ENCODE measurements at regions not wholly inside any gene's neighbourhood (a gene's known extent, or its start where the extent isn't known, plus 50 kb on each side); places are given as distances from the start of the nearest gene placed in this dataset.

DNA sequence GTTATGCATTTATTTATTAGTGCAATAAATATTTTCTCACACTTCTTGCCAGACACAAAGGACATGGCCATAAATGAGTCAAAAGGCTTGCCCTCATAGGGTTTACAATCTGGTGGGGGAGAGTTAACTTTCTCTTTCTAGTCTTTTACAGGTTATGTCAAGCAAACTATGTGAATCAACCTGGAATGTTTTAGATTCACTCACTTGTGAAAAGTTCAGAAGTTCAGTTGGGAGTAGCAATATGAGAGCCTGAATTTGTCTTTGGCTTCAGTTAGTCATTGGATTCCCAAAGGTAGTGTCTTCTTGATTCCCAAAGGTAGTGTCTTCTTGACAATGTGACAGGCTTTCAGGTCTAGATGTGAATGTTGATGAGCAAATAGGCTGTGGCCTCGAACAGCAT lies 264.8 kb downstream of the SOX2 start:
- Histone ChIP-seq H2AFZ (ENCODE audit: low read depth, low read length) (no peak overlapping the region), H3K9me3 (ENCODE audit: low read length) (no peaks in the 10 kb centered on the region), H3K4me1 (ENCODE audit: insufficient read depth, low read length) (no peaks in the 10 kb centered on the region), H3K4me3 (ENCODE audit: low read length) (no peak overlapping the region), H3K27me3 (ENCODE audit: insufficient read depth, low read length) (no peaks in the 10 kb centered on the region), H3K36me3 (ENCODE audit: insufficient read depth, low read length) (no peaks in the 10 kb centered on the region)

DNA sequence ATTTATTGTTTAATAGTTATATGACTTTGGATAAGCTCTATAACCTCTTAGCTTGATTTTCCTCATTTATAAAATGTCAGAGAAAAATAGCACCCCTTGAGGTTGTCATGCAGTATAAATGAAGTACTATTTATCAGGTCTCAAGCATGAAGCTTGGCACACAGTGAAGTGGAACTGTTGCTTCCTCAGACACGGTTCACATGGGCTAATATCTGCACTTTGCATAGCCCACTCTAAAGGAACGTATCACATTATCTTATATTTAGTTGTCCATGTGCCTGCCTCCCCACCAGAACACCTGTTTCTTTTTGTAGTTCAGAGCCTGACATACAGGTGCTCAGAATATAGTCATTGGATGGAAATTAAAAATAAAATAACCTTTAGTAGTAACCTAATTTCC lies 273.7 kb downstream of the SOX2 start:
- no peak overlapping the region for H3K4me3 ChIP-seq (ENCODE audit: low read length)
- peaks cover 13% of the 10 kb centered on the region for H3K9me3 ChIP-seq (ENCODE audit: low read length)
- no peak overlapping the region for H2AFZ ChIP-seq (ENCODE audit: low read depth, low read length)
- peaks cover 4% of the 10 kb centered on the region for H3K4me1 ChIP-seq (ENCODE audit: insufficient read depth, low read length)
- H3K36me3 ChIP-seq (ENCODE audit: insufficient read depth, low read length): no peaks in the 10 kb centered on the region
- H3K27me3 ChIP-seq (ENCODE audit: insufficient read depth, low read length): no peaks in the 10 kb centered on the region

DNA sequence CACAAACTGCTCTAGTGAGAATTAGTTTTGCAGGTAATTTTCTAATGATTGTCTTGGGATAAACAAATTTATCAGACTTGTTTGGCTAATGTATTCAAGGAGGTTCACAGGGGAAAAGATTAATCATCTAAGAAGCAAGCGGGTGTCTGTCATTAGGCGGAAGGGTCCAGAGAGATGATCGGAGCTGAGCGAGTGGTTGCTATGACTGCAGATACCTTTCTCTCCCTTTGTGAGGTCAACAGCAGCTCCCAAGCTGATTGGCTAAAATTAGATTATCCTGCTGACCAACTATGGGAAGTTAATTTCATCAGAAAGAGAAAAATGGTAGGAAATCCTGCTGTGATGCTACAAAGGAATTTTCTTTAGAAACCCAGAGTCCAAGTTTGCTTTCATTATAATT lies 276.0 kb downstream of the SOX2 start:
- Histone ChIP-seq H3K4me3 (ENCODE audit: low read length) (no peak overlapping the region), H3K27me3 (ENCODE audit: insufficient read depth, low read length) (no peaks in the 10 kb centered on the region), H3K9me3 (ENCODE audit: low read length) (peaks cover 9% of the 10 kb centered on the region), H3K36me3 (ENCODE audit: insufficient read depth, low read length) (no peaks in the 10 kb centered on the region), H3K4me1 (ENCODE audit: insufficient read depth, low read length) (peaks cover 4% of the 10 kb centered on the region), H2AFZ (ENCODE audit: low read depth, low read length) (no peak overlapping the region)

DNA sequence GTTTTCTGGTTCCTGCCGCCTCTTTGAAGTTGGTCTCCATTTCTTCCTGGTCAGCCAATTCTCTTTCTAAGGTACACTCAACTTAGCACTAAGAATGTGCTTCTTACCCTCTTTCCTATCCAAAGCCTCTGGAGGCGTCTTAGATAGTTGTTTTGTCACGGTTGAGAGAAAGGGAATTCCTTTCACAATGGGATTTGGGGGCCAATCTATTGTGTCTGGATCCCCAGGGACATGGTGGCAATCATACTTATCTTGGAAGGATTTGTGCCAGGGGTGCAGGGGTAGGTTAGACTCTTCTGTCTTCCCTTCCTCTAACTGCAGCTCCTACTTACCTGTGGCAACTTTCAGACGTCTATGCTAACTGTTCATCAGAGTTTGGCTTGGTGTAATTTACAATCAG lies 287.1 kb downstream of the SOX2 start:
- H3K4me1 ChIP-seq (ENCODE audit: insufficient read depth, low read length): peaks cover 5% of the 10 kb centered on the region
- H2AFZ ChIP-seq (ENCODE audit: low read depth, low read length): no peak overlapping the region
- no peaks in the 10 kb centered on the region for H3K9me3 ChIP-seq (ENCODE audit: low read length)
- no peak overlapping the region for H3K4me3 ChIP-seq (ENCODE audit: low read length)
- no peaks in the 10 kb centered on the region for H3K27me3 ChIP-seq (ENCODE audit: insufficient read depth, low read length)
- no peaks in the 10 kb centered on the region for H3K36me3 ChIP-seq (ENCODE audit: insufficient read depth, low read length)

DNA sequence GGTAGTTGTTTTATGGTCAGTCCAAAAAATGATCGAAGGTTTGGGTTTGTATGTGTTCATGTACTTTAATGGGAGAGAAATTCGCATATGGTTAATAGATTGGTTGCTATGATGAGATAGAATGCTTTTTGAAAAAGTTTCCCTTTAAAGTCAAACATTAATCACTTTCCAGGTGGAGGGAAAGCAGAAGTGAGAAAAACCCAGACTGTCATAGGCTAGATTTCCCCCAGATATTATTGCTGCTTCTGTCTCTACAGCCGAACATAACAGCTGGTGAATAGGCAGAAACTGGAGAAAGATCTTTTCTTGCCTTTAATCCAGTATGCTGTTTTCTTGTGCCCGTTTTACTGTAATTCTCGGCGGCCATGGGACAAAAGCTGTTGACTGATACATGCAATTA lies 287.6 kb downstream of the SOX2 start:
- Histone ChIP-seq H3K9me3 (ENCODE audit: low read length) (no peaks in the 10 kb centered on the region), H3K4me1 (ENCODE audit: insufficient read depth, low read length) (peaks cover 5% of the 10 kb centered on the region), H3K4me3 (ENCODE audit: low read length) (no peak overlapping the region), H3K27me3 (ENCODE audit: insufficient read depth, low read length) (no peaks in the 10 kb centered on the region), H2AFZ (ENCODE audit: low read depth, low read length) (no peak overlapping the region), H3K36me3 (ENCODE audit: insufficient read depth, low read length) (no peaks in the 10 kb centered on the region)

DNA sequence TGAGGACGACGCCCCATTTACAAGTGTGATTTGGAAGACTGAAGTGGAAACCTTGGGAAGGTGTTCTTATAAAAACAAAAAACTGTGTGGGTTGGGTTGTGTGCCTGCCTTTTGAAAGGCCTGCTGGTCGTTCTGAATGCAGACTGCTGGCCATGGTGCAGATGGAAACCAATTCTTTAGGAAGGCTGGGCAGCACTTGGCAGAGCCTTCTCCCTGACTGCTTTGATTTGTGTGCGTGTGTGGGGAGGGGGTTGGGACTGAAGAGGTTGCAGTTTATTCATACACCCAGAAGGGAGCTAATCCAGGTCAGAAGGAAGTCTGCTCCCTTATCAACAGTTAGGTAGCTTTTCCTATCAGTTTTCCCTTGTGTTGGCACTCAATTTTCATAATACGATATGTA lies 288.7 kb downstream of the SOX2 start:
- no peak overlapping the region for H2AFZ ChIP-seq (ENCODE audit: low read depth, low read length)
- no peaks in the 10 kb centered on the region for H3K36me3 ChIP-seq (ENCODE audit: insufficient read depth, low read length)
- H3K27me3 ChIP-seq (ENCODE audit: insufficient read depth, low read length): no peaks in the 10 kb centered on the region
- no peaks in the 10 kb centered on the region for H3K9me3 ChIP-seq (ENCODE audit: low read length)
- peaks cover 5% of the 10 kb centered on the region for H3K4me1 ChIP-seq (ENCODE audit: insufficient read depth, low read length)
- H3K4me3 ChIP-seq (ENCODE audit: low read length): no peak overlapping the region

DNA sequence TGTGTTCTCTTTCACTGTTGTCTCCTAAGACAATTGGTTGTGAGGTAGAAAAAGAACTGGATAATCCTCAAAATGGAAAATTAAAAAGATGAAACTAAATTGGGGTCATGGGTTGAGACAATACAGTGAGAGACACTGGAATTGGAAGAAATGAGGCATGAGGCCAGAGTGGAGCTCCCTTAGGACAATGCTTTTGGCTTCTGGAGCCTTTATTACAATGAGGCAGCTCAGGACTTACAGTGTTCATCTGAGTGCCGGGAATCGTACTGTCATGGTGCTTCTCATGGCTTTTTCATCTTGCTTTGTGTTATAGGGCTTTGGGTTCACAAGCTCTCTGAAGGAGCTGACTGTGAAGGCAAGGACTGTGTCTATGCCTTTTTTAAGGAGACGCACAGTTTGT lies 293.5 kb downstream of the SOX2 start:
- Histone ChIP-seq H3K27me3 (ENCODE audit: insufficient read depth, low read length) (no peaks in the 10 kb centered on the region), H3K36me3 (ENCODE audit: insufficient read depth, low read length) (no peaks in the 10 kb centered on the region), H3K4me3 (ENCODE audit: low read length) (no peak overlapping the region), H3K9me3 (ENCODE audit: low read length) (no peaks in the 10 kb centered on the region), H3K4me1 (ENCODE audit: insufficient read depth, low read length) (peaks cover 11% of the 10 kb centered on the region), H2AFZ (ENCODE audit: low read depth, low read length) (no peak overlapping the region)

DNA sequence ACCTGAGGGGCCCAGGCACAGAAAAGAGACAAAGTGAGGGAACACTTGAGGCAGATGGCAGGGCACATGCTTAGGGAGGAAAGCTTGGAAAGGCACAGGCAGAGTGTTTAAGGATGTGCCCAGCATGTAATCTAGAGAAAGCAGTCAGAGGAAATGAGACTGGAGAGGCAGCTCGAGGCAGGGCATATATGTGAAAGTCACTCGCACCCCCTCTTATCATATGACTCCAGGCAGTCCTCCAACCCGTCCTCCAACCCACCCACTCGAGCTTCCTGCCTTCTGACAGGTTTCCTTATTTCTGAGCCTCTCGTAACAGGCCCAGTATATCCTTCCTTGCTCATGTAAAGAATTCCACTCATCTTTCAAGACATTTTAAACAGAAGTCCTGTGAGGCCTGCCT lies 294.0 kb downstream of the SOX2 start:
- Histone ChIP-seq H3K4me1 (ENCODE audit: insufficient read depth, low read length) (peaks cover 6% of the 10 kb centered on the region), H3K36me3 (ENCODE audit: insufficient read depth, low read length) (no peaks in the 10 kb centered on the region), H3K4me3 (ENCODE audit: low read length) (no peak overlapping the region), H2AFZ (ENCODE audit: low read depth, low read length) (no peak overlapping the region), H3K9me3 (ENCODE audit: low read length) (no peaks in the 10 kb centered on the region), H3K27me3 (ENCODE audit: insufficient read depth, low read length) (no peaks in the 10 kb centered on the region)

DNA sequence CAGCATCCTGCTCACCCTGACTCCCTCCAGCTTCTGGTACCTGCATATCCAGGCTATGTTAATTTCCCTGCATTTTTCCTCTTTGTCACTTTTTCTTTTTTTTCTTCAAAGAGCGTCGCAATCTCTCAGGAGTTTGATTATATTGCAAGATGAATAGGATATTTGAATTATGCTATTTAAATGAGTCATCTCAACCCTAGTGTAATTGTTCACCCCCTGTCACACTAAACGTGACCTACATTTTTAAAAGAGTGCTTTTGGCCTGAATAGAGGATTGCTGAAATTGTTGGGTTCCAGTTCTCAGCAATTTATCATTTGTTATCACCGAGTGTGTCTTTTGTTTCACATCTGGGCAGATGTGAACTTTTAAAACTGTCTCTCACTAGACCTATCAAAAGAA lies 294.7 kb downstream of the SOX2 start:
- Histone ChIP-seq H3K9me3 (ENCODE audit: low read length) (no peaks in the 10 kb centered on the region), H3K36me3 (ENCODE audit: insufficient read depth, low read length) (no peaks in the 10 kb centered on the region), H3K27me3 (ENCODE audit: insufficient read depth, low read length) (no peaks in the 10 kb centered on the region), H2AFZ (ENCODE audit: low read depth, low read length) (no peak overlapping the region), H3K4me3 (ENCODE audit: low read length) (no peak overlapping the region), H3K4me1 (ENCODE audit: insufficient read depth, low read length) (peaks cover 6% of the 10 kb centered on the region)

DNA sequence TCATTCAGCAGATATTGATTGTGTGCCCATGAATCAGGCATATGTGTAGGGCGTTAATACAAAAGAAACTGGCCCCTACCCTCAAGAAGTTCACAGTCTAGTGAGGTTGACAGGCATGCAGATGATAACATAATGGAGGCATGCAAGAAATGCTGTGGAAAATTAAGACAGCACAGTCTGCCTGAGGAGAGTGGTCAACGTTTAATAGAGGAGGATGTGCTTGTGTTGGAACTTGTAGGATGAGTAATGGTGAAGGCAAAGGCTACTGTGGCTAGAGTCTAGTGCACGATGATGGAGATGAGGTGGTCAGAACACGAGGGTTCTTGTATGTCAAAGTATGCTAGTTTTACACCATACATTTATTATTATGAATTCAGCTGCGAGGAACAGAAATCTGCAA lies 295.7 kb downstream of the SOX2 start:
- peaks cover 6% of the 10 kb centered on the region for H3K4me1 ChIP-seq (ENCODE audit: insufficient read depth, low read length)
- no peak overlapping the region for H2AFZ ChIP-seq (ENCODE audit: low read depth, low read length)
- H3K36me3 ChIP-seq (ENCODE audit: insufficient read depth, low read length): no peaks in the 10 kb centered on the region
- no peak overlapping the region for H3K4me3 ChIP-seq (ENCODE audit: low read length)
- no peaks in the 10 kb centered on the region for H3K27me3 ChIP-seq (ENCODE audit: insufficient read depth, low read length)
- H3K9me3 ChIP-seq (ENCODE audit: low read length): no peaks in the 10 kb centered on the region

DNA sequence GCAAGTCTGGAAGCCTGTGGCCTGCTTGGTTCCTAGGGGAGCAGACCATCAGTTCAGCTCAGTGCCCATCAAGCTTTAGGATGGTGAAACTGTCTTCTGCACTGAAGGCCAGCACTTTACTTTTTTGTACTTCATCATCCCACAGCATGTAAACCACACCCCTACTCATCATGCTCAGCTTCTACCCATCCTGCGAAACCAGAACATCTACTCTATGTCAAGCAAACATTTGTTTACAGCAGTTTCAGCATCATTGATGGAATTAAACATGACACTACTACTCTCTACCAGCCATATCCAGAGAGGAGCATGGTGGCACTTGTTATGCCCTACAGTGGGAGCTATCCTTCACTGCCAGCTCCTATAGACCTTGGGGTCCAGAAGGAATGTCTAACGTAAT lies 306.6 kb downstream of the SOX2 start:
- no peaks in the 10 kb centered on the region for H3K9me3 ChIP-seq (ENCODE audit: low read length)
- H3K4me1 ChIP-seq (ENCODE audit: insufficient read depth, low read length): no peaks in the 10 kb centered on the region
- no peak overlapping the region for H2AFZ ChIP-seq (ENCODE audit: low read depth, low read length)
- H3K27me3 ChIP-seq (ENCODE audit: insufficient read depth, low read length): no peaks in the 10 kb centered on the region
- H3K4me3 ChIP-seq (ENCODE audit: low read length): no peak overlapping the region
- H3K36me3 ChIP-seq (ENCODE audit: insufficient read depth, low read length): no peaks in the 10 kb centered on the region

DNA sequence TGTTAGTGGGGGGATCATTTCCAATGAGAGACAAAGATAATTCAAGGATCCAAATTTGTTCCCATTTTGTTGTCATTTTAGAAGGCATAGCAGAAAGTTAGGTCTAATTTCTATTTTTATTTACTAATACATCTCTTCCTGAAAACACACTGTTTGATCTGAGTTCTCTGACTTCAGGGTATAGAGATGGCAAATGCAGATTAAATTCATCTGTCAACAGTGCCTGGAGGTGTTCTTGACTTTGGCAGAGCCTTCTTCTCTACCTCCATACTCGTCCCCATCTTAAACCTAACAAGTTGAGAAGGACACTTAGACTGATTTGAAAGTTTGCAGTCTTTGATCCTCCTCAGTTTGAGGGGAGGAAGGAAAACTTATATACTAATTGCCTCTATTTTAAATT lies 308.2 kb downstream of the SOX2 start:
- Histone ChIP-seq H3K4me3 (ENCODE audit: low read length) (no peak overlapping the region), H3K36me3 (ENCODE audit: insufficient read depth, low read length) (no peaks in the 10 kb centered on the region), H3K27me3 (ENCODE audit: insufficient read depth, low read length) (no peaks in the 10 kb centered on the region), H3K4me1 (ENCODE audit: insufficient read depth, low read length) (no peaks in the 10 kb centered on the region), H3K9me3 (ENCODE audit: low read length) (no peaks in the 10 kb centered on the region), H2AFZ (ENCODE audit: low read depth, low read length) (no peak overlapping the region)

DNA sequence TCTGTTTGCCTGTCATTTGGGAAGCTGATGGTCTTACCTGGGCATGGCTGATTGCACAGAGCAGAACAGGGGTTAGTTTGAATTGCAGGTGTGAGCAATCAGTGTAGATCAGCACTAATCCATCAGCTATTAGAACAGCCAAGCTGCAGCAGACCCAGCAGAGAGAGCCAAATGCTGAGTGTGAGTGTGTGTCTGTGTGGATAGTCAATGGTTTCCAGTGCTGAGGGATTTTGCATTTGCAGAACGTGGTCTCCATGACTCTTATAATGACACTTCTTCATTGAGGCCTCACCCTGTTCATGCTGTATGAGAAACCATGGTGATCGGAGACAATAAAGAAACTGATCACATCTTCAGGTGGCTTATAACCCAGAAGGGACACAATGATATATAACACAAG lies 312.1 kb downstream of the SOX2 start:
- H2AFZ ChIP-seq (ENCODE audit: low read depth, low read length): no peak overlapping the region
- no peak overlapping the region for H3K4me3 ChIP-seq (ENCODE audit: low read length)
- no peaks in the 10 kb centered on the region for H3K4me1 ChIP-seq (ENCODE audit: insufficient read depth, low read length)
- H3K36me3 ChIP-seq (ENCODE audit: insufficient read depth, low read length): no peaks in the 10 kb centered on the region
- H3K9me3 ChIP-seq (ENCODE audit: low read length): no peaks in the 10 kb centered on the region
- H3K27me3 ChIP-seq (ENCODE audit: insufficient read depth, low read length): no peaks in the 10 kb centered on the region

DNA sequence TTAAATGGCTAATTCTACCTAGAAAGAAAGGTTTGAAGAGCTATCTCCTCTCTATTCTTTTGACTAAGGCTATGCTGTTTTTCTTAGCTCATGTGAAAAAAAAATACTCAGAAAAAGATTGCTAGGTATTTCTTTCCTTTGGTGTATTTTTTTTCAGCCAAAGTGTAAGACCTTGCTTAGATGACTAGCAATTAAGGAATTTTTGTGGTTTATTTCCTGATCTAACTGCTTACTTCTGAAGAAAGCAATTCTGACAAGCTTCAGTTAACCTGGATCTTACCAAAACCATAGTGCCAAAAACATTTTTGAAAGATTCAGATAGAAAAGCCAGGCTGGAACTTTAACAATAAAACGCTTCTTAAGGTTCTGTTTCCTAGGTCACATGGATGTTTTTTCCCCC lies 315.6 kb downstream of the SOX2 start:
- no peaks in the 10 kb centered on the region for H3K36me3 ChIP-seq (ENCODE audit: insufficient read depth, low read length)
- no peaks in the 10 kb centered on the region for H3K27me3 ChIP-seq (ENCODE audit: insufficient read depth, low read length)
- no peak overlapping the region for H3K4me3 ChIP-seq (ENCODE audit: low read length)
- no peaks in the 10 kb centered on the region for H3K4me1 ChIP-seq (ENCODE audit: insufficient read depth, low read length)
- H3K9me3 ChIP-seq (ENCODE audit: low read length): no peaks in the 10 kb centered on the region
- H2AFZ ChIP-seq (ENCODE audit: low read depth, low read length): no peak overlapping the region
